Small intestine (tissue), 7 donors: ENCODE measurements at regions not wholly inside any gene's neighbourhood (a gene's known extent, or its start where the extent isn't known, plus 50 kb on each side); places are given as distances from the start of the nearest gene placed in this dataset.
A peak's percentile ranks its signal among the peaks of the same experiment; 100 is the strongest.

Experiments
- DNase-seq, 2 donors: peaks; one replicate each; pipeline versions ENCODE4 v3.0.0 to v3.0.0-alpha.2; 2013
- FAIRE-seq: peaks from 2 replicates; lab custom pipeline; 2012; peaks lifted over from hg19 to GRCh38; lab: Jason Lieb, UNC
- H3K27ac ChIP-seq, 3 donors: one replicate each; pipeline ENCODE4 v1.5.1; 2013; ENCODE audit warnings: low read length in 2 of 3, mild to moderate bottlenecking in 2 of 3, control low read depth in 1 of 3, inconsistent platforms in 1 of 3, low read depth in 1 of 3, moderate library complexity in 1 of 3
- H3K27me3 ChIP-seq, 3 donors: one replicate each; pipeline ENCODE4 v1.6.1; 2013; ENCODE audit warnings: low read length in 3 of 3, inconsistent platforms in 1 of 3; ENCODE audit not compliant: control insufficient read depth in 3 of 3, insufficient read depth in 3 of 3
- H3K36me3 ChIP-seq, 3 donors: one replicate each; pipeline ENCODE4 v1.6.1; 2013; ENCODE audit warnings: low read length in 3 of 3, inconsistent platforms in 1 of 3, low read depth in 1 of 3, mild to moderate bottlenecking in 1 of 3, moderate library complexity in 1 of 3; ENCODE audit not compliant: control insufficient read depth in 3 of 3, insufficient read depth in 2 of 3
- H3K4me1 ChIP-seq, 3 donors: one replicate each; pipeline ENCODE4 v1.6.1; 2013; ENCODE audit warnings: low read length in 2 of 3, inconsistent platforms in 1 of 3, low read depth in 1 of 3, mild to moderate bottlenecking in 1 of 3, moderate library complexity in 1 of 3; ENCODE audit not compliant: control insufficient read depth in 3 of 3, insufficient read depth in 2 of 3
- H3K4me3 ChIP-seq, 3 donors: one replicate each; pipeline ENCODE4 v1.5.1; 2013; ENCODE audit warnings: low read length in 3 of 3, control low read depth in 1 of 3, inconsistent platforms in 1 of 3, low read depth in 1 of 3, mild to moderate bottlenecking in 1 of 3, moderate library complexity in 1 of 3
- H3K9me3 ChIP-seq, 2 donors: one replicate each; pipeline ENCODE4 v1.6.1; 2013; ENCODE audit warnings: low read depth in 1 of 2, low read length in 1 of 2; ENCODE audit not compliant: control insufficient read depth in 2 of 2, insufficient read depth in 1 of 2
- WGBS, 3 donors: extraction: QIAGEN DNeasy Blood & Tissue Kit; methylation state at CpG; one replicate each; pipeline ENCODE4 v1.1.7; 2013; 5-methylcytosine and 5-hydroxymethylcytosine counted together
- donor health status: healthy with polysubstance abuse.
- donor health status: control.
- donor health status: control.
- donor health status: Bipolar disorder and iron deficiency.
- donor health status: healthy.

- Histone ChIP-seq H3K4me1 (peaks cover 5 to 12% (median 6%) of the 10 kb centered on the region in 3 donors), H3K9me3 (no peaks in the 10 kb centered on the region), H3K36me3 (no peaks in the 10 kb centered on the region), H3K27ac (no peak overlapping the region), H3K4me3 (no peak overlapping the region), H3K27me3 (no peaks in the 10 kb centered on the region)
- FAIRE-seq (no peak), DNase-seq (no peak)
- 89 to 91% (median 91%) methylated on average over 5 of the region's 5 CpGs for WGBS, 3 donors
Measured at GRCh38 chr6:139549561-139550070, 175.2 kb upstream of the CITED2 start.

- DNase-seq (no peak), FAIRE-seq (no peak)
- Histone ChIP-seq H3K36me3 (no peaks in the 10 kb centered on the region), H3K9me3 (no peaks in the 10 kb centered on the region), H3K27ac (no peak overlapping the region), H3K4me3 (no peak overlapping the region), H3K27me3 (no peaks in the 10 kb centered on the region), H3K4me1 (peaks cover 5 to 12% (median 6%) of the 10 kb centered on the region in 3 donors)
Measured at GRCh38 chr6:139547804-139548203, 173.4 kb upstream of the CITED2 start.

GRCh38 chr6:139547122-139547776 is 172.8 kb upstream of the CITED2 start:
- FAIRE-seq, result no peak
- H3K36me3 ChIP-seq, result no peaks in the 10 kb centered on the region
- 60 to 90% (median 85%) methylated on average over 4 of the region's 4 CpGs for WGBS, 3 donors

GRCh38 chr6:139546106-139546472 is 171.6 kb upstream of the CITED2 start:
- DNase-seq (no peak), FAIRE-seq (no peak)
- Histone ChIP-seq H3K4me1 (peaks cover 5 to 12% (median 6%) of the 10 kb centered on the region in 3 donors), H3K4me3 (no peak overlapping the region), H3K27me3 (no peaks in the 10 kb centered on the region), H3K27ac (peak overlapping the region in 1 of 3 donors; percentile 41), H3K36me3 (no peaks in the 10 kb centered on the region), H3K9me3 (no peaks in the 10 kb centered on the region)
- WGBS, 3 donors, result 75 to 81% (median 78%) methylated on average over 2 of the region's 2 CpGs

More at GRCh38 chr6:139547122-139547776, 172.8 kb upstream of the CITED2 start:
- H3K27ac ChIP-seq, result no peak overlapping the region
- no peak for DNase-seq
- H3K9me3 ChIP-seq, result no peaks in the 10 kb centered on the region
- H3K4me1 ChIP-seq, result peaks cover 5 to 12% (median 6%) of the 10 kb centered on the region in 3 donors
- H3K4me3 ChIP-seq, result no peak overlapping the region
- H3K27me3 ChIP-seq, result no peaks in the 10 kb centered on the region

- no peak overlapping the region for H3K4me3 ChIP-seq
- H3K27me3 ChIP-seq, result no peaks in the 10 kb centered on the region
- no peaks in the 10 kb centered on the region for H3K36me3 ChIP-seq
- peak; percentile 32 to 37 for DNase-seq
- no peaks in the 10 kb centered on the region for H3K9me3 ChIP-seq
- no peak overlapping the region for H3K27ac ChIP-seq
- WGBS, 3 donors, result 36 to 47% (median 42%) methylated on average over 6 of the region's 6 CpGs
- H3K4me1 ChIP-seq, result peaks cover 5 to 12% (median 6%) of the 10 kb centered on the region in 3 donors
- FAIRE-seq, result no peak
Measured at GRCh38 chr6:139545206-139546105, 171.0 kb upstream of the CITED2 start.

GRCh38 chr6:139544701-139545057 is 170.2 kb upstream of the CITED2 start:
- Histone ChIP-seq H3K4me1 (peaks cover 5 to 12% (median 6%) of the 10 kb centered on the region in 3 donors), H3K9me3 (no peaks in the 10 kb centered on the region), H3K27me3 (no peaks in the 10 kb centered on the region), H3K27ac (peak overlapping the region in 1 of 3 donors; percentile 22), H3K36me3 (no peaks in the 10 kb centered on the region), H3K4me3 (no peak overlapping the region)
- DNase-seq (no peak), FAIRE-seq (no peak)
- WGBS, 3 donors, result 65 to 89% (median 87%) methylated on average over 2 of the region's 2 CpGs

GRCh38 chr6:139542351-139542750 is 167.9 kb upstream of the CITED2 start:
- no peaks in the 10 kb centered on the region for H3K36me3 ChIP-seq
- no peaks in the 10 kb centered on the region for H3K27me3 ChIP-seq
- 96 to 98% (median 97%) methylated on average over 3 of the region's 3 CpGs for WGBS, 3 donors
- H3K4me1 ChIP-seq, result peaks cover 6 to 12% (median 8%) of the 10 kb centered on the region in 3 donors
- FAIRE-seq (no peak), DNase-seq (no peak)
- no peak overlapping the region for H3K4me3 ChIP-seq
- no peaks in the 10 kb centered on the region for H3K9me3 ChIP-seq
- H3K27ac ChIP-seq, result no peak overlapping the region

- WGBS, 3 donors, result 73 to 76% (median 73%) methylated on average over 1 of the region's 1 CpG
- no peak for FAIRE-seq
- H3K4me3 ChIP-seq, result no peak overlapping the region
- no peaks in the 10 kb centered on the region for H3K27me3 ChIP-seq
- H3K9me3 ChIP-seq, result no peaks in the 10 kb centered on the region
- no peak for DNase-seq
- peaks cover 1 to 14% (median 6%) of the 10 kb centered on the region in 3 donors for H3K4me1 ChIP-seq
- no peaks in the 10 kb centered on the region for H3K36me3 ChIP-seq
- no peak overlapping the region for H3K27ac ChIP-seq
Measured at GRCh38 chr6:139540894-139541293, 166.4 kb upstream of the CITED2 start.
